Stimulated activated CD8-positive, alpha-beta memory T cell treated with anti-CD3 and anti-CD28 coated beads, Interleukin-7, amount 100 ng/mL, for 4 hours (primary cell): ENCODE measurements at regions not wholly inside any gene's neighbourhood (a gene's known extent, or its start where the extent isn't known, plus 50 kb on each side); places are given as distances from the start of the nearest gene placed in this dataset.
A peak's percentile ranks its signal among the peaks of the same experiment; 100 is the strongest.
"Not testable (repeated sequence)": the region's sequence is repeated elsewhere in the genome, so short reads cannot be mapped to it uniquely, and the experiment has no call there.

ENCODE experiments used
- DNase-seq, 2 donors: peaks; one replicate each; pipeline ENCODE4 v3.0.0-alpha.2; 2020; ENCODE audit warnings: low read depth in 2 of 2

DNA sequence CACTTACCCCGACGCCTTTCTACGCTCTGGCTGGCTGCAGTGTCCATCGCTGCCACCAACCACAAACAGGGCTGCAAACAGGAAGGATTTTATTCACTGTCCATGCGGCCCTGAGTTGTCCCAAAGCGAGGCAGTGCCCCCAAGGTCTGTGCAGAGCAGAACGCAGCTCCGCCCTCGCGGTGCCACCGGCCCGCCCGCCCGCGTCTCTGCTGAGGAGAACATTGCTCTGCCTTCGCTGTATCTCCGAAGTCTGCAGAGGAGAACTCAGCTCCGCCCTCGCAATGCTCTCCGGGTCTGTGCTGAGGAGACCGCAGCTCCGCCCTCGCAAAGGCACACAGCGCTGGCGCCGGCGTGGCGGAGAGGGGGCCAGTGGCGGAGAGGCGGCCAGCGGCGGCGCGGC is 645.1 kb downstream of the FAM72C start:
- DNase-seq: peak in 1 of 2 donors; percentile 0

DNA sequence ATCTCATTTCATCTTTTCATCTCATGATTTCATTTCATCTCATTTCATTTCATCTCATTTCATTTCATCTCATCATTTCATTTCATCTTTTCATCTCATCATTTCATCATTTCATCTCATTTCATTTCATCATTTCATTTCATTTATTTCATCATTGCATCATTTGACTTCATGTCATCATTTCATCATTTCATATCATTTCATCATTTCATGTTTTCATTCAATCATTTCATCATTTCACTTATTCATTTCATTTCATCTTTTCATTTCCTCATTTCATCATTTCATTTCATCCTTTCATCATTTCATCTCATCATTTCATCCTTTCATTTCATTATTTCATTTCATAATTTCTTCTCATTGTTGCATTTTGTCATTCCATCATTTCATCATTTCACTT is 660.6 kb downstream of the FAM72C start:
- not testable (repeated sequence) for DNase-seq
